ENCODE measurements at regions not wholly inside any gene's neighbourhood (a gene's known extent, or its start where the extent isn't known, plus 50 kb on each side); places are given as distances from the start of the nearest gene placed in this dataset.
"Not testable (repeated sequence)": the region's sequence is repeated elsewhere in the genome, so short reads cannot be mapped to it uniquely, and the experiment has no call there.

DNA sequence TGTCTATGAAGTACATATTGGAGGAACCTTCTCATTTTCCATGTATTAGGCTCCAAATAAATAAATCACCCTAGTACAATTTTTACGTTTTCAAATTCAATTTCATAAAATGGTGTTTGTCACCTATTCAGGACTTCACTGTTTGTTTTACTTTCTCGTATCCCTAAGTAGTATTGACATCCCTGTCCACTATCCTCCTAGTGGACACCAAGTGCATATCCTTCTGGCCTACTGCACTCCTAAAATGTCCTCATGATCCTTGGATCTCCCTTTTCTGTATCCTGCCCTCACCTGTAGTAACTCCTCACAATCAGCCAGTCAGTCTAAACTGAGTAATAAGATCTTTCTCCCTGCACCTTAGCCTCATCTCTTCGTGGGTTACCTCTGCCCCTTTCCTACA, 539.9 kb downstream of the DMRTA1 start:
- no peak for DNase-seq

DNA sequence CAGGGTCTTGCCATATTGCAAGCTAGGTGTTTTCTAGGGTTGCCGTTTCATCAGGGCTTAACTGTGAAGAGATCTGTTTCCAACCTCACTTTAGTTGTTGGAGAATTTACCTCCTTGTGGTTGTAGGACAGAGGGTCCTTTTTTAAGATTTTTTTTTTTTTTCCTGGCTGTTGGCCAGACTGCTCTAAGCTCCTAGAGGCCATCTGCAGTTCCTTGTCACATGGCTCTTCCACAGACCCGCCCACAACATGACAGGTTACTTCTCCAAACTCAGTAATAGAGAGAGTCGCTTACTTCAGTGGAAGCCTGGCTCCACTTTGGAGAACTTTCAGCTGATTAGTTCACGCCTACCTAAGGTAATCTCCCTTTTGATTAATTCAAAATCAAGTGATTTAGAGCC, 543.7 kb downstream of the DMRTA1 start:
- no peak for DNase-seq

DNA sequence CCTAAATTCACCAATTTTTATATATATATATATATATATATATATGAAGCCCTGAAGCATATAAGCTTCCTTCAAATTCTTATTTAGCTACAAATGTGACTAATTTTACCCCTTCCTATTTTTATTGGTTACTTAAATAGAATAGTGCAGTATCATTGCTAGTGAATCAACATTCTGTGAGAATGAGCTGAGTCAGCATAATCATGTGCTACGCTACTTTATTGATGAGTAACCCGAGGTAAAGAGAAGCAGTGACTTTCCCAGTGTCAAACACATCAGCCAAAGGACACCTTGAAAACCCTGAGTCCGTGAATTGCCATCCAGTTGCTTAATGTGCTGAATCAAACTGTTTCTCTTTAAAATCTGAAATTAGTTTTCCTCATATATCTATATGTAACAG, 546.2 kb downstream of the DMRTA1 start:
- no peak for DNase-seq

DNA sequence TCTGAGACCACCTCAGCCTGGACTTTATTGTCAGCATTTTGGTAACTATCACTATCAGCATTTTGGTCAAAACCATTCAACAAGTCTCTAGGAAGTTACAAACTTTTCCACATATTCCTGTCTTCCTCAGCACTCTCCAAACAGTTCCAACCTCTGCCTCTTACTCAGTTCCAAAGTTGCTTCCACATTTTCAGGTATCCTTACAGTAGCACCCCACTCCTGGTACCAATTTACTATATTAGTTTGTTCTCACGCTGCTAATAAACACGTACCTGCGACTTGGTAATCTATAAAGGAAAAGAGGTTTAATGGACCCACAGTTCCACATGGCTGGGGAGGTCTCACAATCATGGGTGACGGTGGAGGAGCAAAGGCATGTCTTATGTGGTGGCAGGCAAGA, 551.3 kb downstream of the DMRTA1 start:
- no peak for DNase-seq

DNA sequence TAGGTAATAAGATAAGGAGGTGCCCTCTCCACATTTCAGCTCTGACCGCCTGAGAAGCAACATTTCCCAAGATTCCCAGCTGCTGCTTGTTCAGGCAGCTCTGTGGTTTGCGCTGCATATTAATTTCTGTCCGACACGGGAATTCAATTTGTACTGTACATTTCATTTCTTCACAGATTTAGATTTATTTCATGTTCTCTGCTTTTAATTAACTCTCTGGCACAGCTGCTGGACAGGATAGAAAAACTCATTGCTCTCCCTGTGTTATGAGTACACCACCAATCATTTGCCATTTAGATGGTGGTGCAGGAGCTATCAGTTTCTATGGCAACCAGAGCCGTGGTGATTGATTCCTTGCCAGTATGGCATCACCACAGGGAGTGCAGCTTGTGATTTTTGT, 558.5 kb downstream of the DMRTA1 start:
- DNase-seq, result peak in 12 of 56 donors; percentile 1 to 34 (median 15)

DNA sequence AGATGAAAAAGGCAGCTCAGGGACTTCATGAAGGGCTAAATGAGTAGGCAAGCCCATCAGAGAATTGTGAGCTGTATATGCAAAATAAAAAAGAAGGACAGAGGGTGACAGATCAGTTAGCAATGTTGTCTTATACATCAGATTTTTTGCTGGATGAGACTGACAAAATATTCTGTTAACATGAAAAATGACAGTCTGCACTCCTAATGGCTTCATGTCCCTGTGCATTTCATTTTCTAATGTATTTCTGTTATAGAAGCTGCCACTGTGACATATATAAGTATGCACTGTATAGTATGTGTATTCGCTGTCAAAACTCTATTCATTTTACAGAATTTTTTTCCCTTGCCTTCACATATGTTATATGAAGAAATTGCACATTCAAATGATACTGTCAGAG, 559.5 kb downstream of the DMRTA1 start:
- DNase-seq, result no peak

DNA sequence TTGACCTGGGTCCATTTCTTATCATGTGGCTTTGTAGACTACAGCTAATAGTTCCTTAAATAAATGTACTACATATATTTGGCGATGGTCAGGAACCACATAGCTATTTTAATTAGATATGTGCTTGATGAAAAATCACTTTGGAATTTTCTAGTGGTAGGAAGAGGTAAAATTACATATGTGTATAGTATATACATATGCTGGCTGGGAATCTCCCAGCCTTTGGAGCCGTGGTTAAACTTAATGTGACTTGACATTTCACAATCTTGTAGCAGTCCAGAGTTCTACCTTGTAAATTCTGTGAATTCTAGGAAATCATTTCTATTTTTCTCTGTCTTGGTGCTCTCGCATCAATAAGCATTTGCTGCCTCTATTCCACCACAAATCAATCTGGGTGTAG, 565.0 kb downstream of the DMRTA1 start:
- DNase-seq, result no peak

DNA sequence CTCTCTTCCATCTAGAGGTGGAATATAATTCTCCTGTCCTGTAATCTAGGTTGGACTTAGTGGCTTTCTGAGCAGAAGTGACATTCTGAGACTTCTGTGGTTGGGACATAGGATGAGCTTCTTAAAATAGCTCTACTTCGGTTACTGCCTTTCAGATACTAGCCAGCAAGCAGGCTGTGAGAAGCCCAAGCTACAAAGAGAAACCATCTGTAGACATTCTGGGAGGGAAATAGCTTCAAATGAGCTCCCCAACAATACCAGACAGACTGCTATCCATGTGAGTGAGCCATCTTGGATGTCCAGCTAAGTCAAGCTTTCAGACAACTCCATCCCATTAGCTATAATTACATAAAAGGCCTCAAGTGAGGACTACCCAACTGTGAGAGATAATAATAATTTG, 568.9 kb downstream of the DMRTA1 start:
- DNase-seq, result no peak

DNA sequence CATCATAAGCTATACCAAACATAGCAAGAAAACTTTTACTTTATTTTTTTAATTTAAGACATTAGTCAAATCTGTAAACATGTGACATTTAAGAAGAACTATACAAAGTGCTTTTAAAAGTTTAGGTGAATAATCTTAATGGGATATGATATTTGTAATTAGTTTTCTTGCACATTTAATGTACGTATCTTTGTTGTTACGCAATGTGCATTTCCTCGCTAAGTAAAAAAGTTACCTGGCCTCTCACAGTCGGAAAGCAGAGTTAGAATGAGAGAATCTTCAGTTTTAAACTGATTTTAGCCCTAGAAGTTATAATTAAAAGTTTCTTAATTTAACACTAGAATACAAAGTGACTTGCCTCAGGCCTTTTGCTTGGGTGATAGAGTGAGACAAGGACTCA, 589.8 kb downstream of the DMRTA1 start:
- no peak for DNase-seq

DNA sequence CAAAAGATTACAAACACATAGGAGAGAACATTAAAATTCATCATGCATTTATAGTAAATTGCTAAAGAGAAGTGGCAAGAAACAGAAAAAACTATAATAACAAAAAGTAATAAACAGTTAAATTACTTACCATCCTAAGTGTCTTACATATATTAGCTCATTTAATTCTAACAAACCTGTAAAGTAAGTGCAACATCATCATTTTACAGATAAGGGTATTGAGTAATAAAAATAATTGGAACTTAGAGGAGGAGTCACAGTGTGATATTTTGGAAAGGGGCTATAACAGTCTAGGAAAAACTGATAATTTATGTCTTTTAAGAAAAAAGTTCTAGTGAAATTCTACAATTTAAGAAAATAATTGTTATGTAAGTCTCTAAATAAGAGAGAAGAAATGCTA, 592.8 kb downstream of the DMRTA1 start:
- no peak for DNase-seq

DNA sequence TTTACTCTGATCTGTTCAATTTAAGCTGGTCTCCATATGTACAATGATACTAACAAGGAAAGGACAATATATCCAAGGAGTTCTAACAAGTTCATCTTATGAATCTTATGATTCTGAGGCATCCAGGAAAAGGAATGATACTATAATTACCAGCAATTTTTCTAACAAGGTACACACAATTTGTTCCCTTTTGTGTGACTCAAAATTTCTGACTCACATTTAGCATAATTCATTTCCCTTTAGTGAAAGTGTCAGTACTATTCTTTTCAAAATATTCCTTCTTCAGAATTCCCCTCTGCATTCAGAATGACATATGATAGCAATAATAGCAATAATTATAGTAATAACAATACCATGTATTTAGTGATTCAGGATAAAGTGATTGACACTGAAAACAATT, 594.8 kb downstream of the DMRTA1 start:
- DNase-seq, result no peak

DNA sequence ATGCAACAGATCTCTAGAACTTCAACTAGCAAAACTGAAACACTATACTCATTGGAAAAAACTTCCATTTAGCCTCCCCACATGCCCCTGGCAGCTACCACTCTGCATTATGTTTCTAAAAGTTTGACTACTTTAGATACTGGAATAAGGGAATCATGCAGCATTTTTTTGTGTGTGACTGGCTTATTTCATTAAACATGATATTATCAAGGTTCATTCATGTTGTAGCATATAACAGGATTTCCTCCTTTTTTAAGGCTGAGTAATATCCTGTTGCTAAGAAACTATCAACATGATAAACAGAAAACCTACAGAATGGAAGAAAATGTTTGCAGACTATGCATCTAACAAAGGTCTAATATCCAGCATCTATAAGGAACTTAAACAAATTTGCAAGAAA, 597.9 kb downstream of the DMRTA1 start:
- DNase-seq, result no peak

DNA sequence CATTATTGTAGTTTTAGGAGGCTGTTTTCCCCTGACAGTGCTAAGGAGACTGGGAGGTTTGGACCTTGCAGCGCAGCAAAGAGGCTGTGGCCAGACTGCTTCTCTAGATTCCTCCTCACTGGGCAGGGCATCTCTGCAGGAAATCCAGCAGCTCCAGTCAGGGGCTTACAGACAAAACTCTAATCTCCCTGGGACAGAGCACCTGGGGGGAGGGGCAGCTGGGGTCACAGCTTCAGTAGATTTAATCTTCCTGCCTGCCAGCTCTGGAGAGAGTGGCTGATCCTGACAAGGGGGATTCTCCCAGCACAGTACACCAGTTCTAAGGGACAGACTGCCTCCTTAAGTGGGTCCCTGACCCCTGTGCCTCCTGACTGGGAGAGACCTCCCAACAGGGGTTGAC, 599.4 kb downstream of the DMRTA1 start:
- not testable (repeated sequence) for DNase-seq

DNA sequence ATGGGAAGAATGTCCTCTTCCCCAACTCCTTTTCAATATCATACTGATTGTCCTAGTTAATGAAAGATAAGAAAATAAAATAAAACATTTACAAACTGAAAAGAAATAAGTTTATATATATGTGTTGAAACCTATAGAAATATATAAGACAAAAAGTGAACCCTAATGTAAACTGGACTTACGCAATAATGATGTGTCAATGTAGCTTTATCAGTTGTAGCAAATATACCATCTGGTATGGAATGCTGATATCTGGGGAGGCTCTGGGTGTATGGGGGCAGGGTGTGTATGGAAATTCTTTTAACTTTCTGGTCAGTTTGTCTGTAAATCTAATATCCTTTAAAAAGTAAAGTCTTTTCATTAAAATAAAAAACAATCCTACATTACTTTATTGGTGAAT, 603.9 kb downstream of the DMRTA1 start:
- no peak for DNase-seq

DNA sequence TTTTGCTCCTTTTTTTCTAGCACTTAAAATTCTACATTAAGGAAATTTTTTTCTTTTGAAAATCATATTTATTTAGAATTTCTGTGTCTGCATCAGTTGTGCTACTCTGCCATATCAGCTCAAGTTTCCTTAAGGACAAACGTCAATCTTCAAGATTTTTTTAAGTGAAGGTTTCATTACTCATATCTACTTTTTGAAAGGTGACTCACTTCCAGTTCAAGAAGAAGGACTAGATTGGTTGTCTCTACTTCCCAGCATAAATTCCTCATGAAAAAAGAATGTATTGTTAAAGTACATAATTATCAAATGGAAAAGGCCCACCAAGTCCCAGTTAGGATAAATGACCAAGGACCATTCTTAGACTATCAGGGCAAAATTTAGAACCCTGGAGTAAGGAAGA, 626.5 kb downstream of the DMRTA1 start:
- DNase-seq, result no peak

DNA sequence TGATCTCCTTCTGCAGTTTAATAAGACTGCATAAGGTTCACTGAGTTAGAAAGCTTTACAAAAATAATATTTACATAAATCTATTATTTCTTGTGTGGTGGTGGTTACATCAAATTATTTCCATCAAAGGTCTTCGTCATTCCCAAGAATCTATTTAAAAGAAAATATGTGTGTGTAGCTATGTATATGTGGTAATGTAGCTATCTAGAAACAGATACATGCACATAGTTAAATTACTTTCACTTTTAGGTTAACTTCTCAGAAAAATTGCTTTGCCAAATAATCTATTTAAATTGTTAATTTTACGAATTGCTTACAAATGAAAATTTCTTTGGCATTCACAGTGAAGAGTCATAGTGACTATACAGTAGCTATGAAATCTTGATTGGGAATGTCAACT, 633.2 kb downstream of the DMRTA1 start:
- DNase-seq, result no peak

DNA sequence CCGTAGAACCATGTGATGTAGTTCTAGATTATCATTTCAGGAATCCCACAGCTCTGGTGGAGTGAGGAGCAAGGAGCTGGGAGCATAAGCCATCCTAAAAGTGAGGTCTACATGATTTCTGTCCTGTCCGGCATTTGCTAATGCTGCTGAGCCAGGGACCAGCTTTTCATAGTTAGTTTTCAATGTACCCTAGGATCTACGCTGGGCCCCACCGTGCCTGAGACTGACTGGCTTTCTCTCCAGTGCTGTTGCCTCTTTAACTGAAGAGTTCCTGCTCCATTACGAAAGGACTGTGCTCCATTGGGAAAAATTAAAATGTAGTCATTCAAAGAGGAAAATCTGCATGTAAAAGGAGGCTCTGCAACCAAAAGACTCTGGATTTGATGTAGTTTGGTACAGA, 634.8 kb downstream of the DMRTA1 start:
- DNase-seq, result no peak

DNA sequence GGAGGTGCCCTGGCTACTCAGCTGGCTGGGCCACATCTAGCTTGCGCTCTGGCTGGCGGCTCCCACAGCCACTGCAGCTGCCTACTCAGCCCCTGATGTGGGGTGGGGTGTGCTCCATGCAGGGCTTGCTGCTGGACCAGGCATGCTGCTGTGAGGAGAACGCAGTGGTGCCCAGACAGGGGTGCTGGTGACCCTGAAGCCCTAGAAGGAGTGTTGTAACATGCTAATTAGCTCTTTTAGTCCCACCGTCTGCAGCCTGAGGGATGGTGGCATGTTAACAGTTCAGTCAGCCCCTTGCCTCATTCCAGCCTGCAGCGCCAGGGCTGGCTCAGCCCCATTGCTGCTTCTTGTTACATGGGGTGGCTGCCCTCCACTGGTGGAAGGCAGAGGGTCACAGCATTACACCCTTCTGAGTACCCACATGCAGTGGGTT, 642.3 kb downstream of the DMRTA1 start:
- no peak for DNase-seq

DNA sequence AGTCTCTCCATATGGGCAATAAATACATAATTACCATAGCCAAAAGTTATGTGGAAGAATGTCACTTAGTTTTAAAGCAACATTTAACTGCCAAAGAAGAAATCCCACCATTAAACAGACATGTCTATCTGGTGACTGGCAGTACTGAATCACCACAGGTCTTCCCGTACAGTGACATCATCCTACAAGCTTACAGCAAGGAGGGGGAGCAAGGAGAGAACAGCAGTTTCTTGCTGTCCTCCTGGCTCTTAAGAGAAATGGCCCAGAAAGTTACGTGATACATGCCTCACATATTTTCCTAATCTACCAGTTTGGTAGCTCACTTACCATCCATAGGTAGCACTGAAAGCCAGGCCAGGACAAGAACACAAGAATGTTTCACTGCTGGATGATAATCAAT, 671.0 kb downstream of the DMRTA1 start:
- DNase-seq, result no peak

DNA sequence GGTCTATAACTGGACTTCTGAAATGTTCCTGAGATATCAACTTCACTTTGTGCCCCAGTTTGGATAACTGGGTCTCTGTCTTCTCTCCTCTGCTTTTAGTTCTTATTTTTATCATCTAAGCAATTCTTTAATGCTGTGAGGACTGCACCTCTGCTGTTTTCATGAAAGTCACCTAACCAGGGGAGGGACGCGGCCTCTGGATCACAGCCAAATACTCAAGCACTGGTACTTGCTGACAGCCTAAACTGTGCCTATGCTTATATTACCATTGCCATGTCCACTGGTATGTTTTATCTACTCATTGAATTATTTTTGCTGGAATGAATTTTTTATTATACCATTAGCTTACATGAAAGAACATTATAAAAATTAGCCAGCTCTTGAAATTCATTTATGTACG, 674.0 kb downstream of the DMRTA1 start:
- DNase-seq, result no peak

DNA sequence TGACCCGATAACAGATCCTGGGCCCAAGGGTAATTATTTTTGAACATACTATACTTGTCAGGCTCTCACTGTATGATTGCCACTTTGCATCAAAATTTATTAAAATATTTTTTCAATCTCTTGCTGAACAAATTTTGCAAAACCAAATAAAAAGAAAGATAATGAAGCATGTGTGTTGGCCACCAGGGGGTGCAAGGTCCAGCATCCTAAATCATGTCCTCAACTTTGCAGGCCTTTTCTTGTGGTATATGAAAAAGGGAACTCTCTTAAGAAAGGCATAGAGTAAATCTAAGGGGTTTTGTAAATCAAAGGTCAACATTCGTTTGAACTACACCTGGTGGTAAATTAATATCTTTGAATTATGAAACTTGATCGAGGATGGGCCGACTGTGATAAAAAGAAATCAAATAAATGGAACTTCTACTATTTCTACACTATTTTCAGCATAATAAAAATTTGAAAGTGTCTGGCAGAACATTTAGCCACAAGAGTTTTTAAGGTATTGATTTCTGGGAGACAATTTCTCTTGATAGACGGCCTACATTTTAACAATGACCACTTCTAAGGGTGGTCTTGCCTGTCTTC, 676.5 kb downstream of the DMRTA1 start:
- peak in 9 of 56 donors; percentile 1 to 50 (median 5) for DNase-seq

DNA sequence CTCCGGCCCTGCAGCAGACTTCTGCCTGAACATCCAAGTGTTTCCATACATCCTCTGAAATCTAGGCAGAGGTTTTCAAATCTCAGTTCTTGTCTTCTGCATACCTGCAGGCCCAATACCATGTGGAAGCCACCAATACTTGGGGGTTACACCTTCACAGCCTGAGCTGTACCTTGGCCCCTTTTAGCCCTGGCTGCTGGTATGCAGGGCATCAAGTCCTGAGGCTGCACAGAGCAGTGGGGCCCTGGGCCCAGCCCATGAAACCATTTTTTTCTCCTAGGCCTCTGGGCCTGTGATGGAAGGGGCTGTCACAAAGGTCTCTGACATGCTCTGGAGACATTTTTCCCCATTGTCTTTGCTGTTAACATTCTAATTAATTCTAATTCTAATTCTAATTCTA, 680.6 kb downstream of the ELAVL2 start:
- no peak for DNase-seq

DNA sequence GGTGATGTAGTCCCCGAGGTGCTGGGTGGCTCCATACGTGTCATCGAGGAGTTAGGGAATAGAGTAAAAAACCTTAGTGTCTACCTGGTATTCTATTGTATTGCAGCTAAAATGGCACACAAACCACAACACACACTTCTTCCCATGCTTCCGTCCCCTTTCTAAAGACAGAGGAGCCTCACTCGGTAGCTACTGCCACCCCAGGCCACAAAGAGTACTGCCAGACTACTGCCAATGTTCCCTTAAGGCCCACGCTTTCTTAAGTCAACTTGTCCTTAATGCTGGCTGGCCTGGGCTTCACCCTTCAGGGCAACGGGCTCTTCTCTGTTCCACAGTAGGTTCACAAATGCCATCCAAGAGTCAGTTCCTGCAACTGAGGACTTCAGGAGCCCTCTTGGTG, 673.0 kb downstream of the ELAVL2 start:
- no peak for DNase-seq

DNA sequence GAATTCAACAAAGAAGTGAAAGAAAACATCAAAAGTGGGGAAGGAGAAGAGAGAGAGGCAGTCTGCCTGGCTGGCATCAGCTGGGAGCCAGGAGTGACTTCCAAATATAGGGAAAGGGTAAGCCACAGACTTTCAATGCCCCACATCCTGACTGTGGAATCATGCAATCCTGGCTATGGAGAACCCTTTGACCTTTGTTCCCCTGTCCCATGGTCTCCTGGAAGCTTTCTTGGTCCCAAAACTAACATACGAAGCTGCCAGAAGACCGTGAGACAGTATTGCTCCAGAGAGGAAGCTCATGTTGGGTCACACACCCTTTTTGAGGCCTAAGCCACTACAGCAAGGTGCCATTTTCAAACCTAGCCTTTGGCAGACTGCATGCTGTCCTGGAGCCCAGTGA, 665.5 kb downstream of the ELAVL2 start:
- DNase-seq, result no peak

All from nucleus accumbens (tissue), 56 donors.